B cell (primary cell): ENCODE measurements at regions not wholly inside any gene's neighbourhood (a gene's known extent, or its start where the extent isn't known, plus 50 kb on each side); places are given as distances from the start of the nearest gene placed in this dataset.

ENCODE experiments used
- ATAC-seq: fragments of 200-7000 bp; cut with Tn5 transposase; one replicate; pipeline ENCODE4 v1.10.0; 2021; ENCODE audit warnings: low read depth, mild to moderate bottlenecking, moderate number of reproducible peaks, moderate library complexity
- CTCF ChIA-PET: fragments of 350-600 bp; sonication (Branson Sonifier 250); formaldehyde crosslinking; loops from one replicate; lab custom pipeline; 2021; ENCODE audit warnings: antibody characterized with exemption, inconsistent platforms; lab: Charles Lee
- POLR2A ChIA-PET: fragments of 350-600 bp; sonication (Branson Sonifier 250); formaldehyde crosslinking; loops from one replicate; lab custom pipeline; 2021; ENCODE audit warnings: antibody characterized with exemption; lab: Charles Lee
- DNase-seq: peaks from one replicate; pipeline ENCODE4 v3.0.0; 2013
- H2AFZ ChIP-seq: 2 replicates; pipeline ENCODE4 v1.6.1; 2012; ENCODE audit warnings: mild to moderate bottlenecking, low read depth, low read length; ENCODE audit not compliant: insufficient read depth, poor library complexity, severe bottlenecking
- H3K27ac ChIP-seq, 2 donors: 1 replicate in 1 of 2; 2 replicates in 1 of 2; pipeline ENCODE4 v1.5.1; 2012 to 2013; ENCODE audit warnings: low read length in 2 of 2, mild to moderate bottlenecking in 2 of 2, moderate library complexity in 1 of 2
- H3K27me3 ChIP-seq, 4 experiments: fragments of 200-600 bp in 1 of 4; sonication (generic) in 1 of 4; replicated peaks in 1 of 4; 1 replicate in 2 of 4; 2 replicates in 2 of 4; pipeline versions ENCODE4 v1.6.1 to v1.7.0; 2013 to 2016; ENCODE audit warnings: low read length in 3 of 4, mild to moderate bottlenecking in 2 of 4, mixed read lengths in 1 of 4, moderate library complexity in 1 of 4; ENCODE audit not compliant: insufficient read depth in 4 of 4, control insufficient read depth in 3 of 4; ENCODE audit errors: control extremely low read depth in 1 of 4
- H3K36me3 ChIP-seq, 2 experiments: replicated peaks in 1 of 2; 1 replicate in 1 of 2; 2 replicates in 1 of 2; pipeline versions ENCODE4 v1.6.1 to v1.7.1; 2013; ENCODE audit warnings: low read length in 1 of 2; ENCODE audit not compliant: insufficient read depth in 2 of 2, control insufficient read depth in 1 of 2; ENCODE audit errors: control extremely low read depth in 1 of 2, extremely low read depth in 1 of 2
- H3K4me1 ChIP-seq, 2 donors: fragments of 200-600 bp in 1 of 2; sonication (generic) in 1 of 2; 1 replicate in 1 of 2; 2 replicates in 1 of 2; pipeline versions ENCODE4 v1.5.1 to v1.6.1; 2013 to 2017; ENCODE audit warnings: low read length in 2 of 2; ENCODE audit not compliant: control insufficient read depth in 2 of 2, insufficient read depth in 2 of 2
- H3K4me2 ChIP-seq: replicated peaks from 2 replicates; pipeline ENCODE3; 2012; ENCODE audit warnings: mild to moderate bottlenecking, low read depth, low read length; ENCODE audit not compliant: poor library complexity, severe bottlenecking
- H3K4me3 ChIP-seq, 5 experiments: fragments of 200-600 bp in 1 of 5; sonication (generic) in 1 of 5; 1 replicate in 3 of 5; 2 replicates in 2 of 5; pipeline versions ENCODE4 v1.5.1 to v1.7.0; 2011 to 2016; ENCODE audit warnings: low read length in 4 of 5, mild to moderate bottlenecking in 4 of 5, low read depth in 2 of 5, control low read depth in 1 of 5, moderate library complexity in 1 of 5; ENCODE audit not compliant: insufficient read depth in 1 of 5; ENCODE audit errors: control extremely low read depth in 1 of 5, extremely low read depth in 1 of 5
- H3K79me2 ChIP-seq: fragments of 200-600 bp; sonication (generic); one replicate; pipeline ENCODE4 v1.6.0; 2016; ENCODE audit warnings: low read length; ENCODE audit not compliant: control insufficient read depth, insufficient read depth
- H3K9ac ChIP-seq: fragments of 200-600 bp; sonication (generic); 2 replicates; pipeline ENCODE4 v1.6.1; 2017; ENCODE audit warnings: mild to moderate bottlenecking, low read length, moderate library complexity
- H3K9me3 ChIP-seq, 3 donors: one replicate each; pipeline versions ENCODE4 v1.6.1 to v1.7.1; 2013; ENCODE audit warnings: low read length in 2 of 3; ENCODE audit not compliant: control insufficient read depth in 2 of 3, insufficient read depth in 1 of 3; ENCODE audit errors: control extremely low read depth in 1 of 3
- H4K20me1 ChIP-seq: 2 replicates; pipeline ENCODE4 v1.6.0; 2012; ENCODE audit warnings: mild to moderate bottlenecking, low read length; ENCODE audit not compliant: insufficient read depth, control insufficient read depth, poor library complexity, severe bottlenecking
- H3K27ac Mint-ChIP-seq: one replicate; pipeline ENCODE4 v1.8.0; 2021; ENCODE audit warnings: mixed read lengths
- H3K27me3 Mint-ChIP-seq: one replicate; pipeline ENCODE4 v1.8.0; 2021; ENCODE audit warnings: mixed read lengths
- H3K4me1 Mint-ChIP-seq: one replicate; pipeline ENCODE4 v1.8.0; 2021; ENCODE audit warnings: mixed read lengths
- H3K4me3 Mint-ChIP-seq: one replicate; pipeline ENCODE4 v1.8.0; 2021; ENCODE audit warnings: mixed read lengths
- H3K9me3 Mint-ChIP-seq: one replicate; pipeline ENCODE4 v1.8.0; 2022; ENCODE audit warnings: mixed read lengths; ENCODE audit not compliant: insufficient read depth
- CTCF ChIP-seq: fragments of 200-600 bp; IDR thresholded peaks from one replicate; pipeline ENCODE4 v1.8.0; 2022; ENCODE audit warnings: antibody characterized with exemption, mild to moderate bottlenecking
- EZH2 ChIP-seq: IDR thresholded peaks from 2 replicates; pipeline ENCODE4 v1.6.1; 2012; ENCODE audit warnings: borderline replicate concordance, low read depth, mild to moderate bottlenecking, moderate library complexity, low read length; ENCODE audit not compliant: insufficient read depth, poor library complexity, severe bottlenecking
- WGBS: methylation state at CpG from one replicate; pipeline ENCODE4 v1.1.5; 2013; ENCODE audit warnings: missing lambda C conversion rate; ENCODE audit not compliant: insufficient coverage; 5-methylcytosine and 5-hydroxymethylcytosine counted together
- intact Hi-C: fragments of 100-400 bp; cut with micrococcal nuclease; formaldehyde crosslinking; loops from one replicate; pipeline ENCODE4 v1.10.0; 2022

GRCh38 chr1:181905944-181906597 is 155.4 kb downstream of the ZNF648 start:
- no peak overlapping the region for H3K4me3 ChIP-seq
- intact Hi-C loops, result no loop called here
- no peaks in the 10 kb centered on the region for H3K4me1 ChIP-seq
- no peaks in the 10 kb centered on the region for H3K27me3 ChIP-seq
- DNase-seq (no peak), ATAC-seq (no peak)
- no peaks in the 10 kb centered on the region for H4K20me1 ChIP-seq
- H3K9ac ChIP-seq, result no peak overlapping the region
- no peak overlapping the region for H3K4me2 ChIP-seq
- no peak overlapping the region for H3K27ac ChIP-seq
- Mint-ChIP-seq H3K9me3 (no peaks in the 10 kb centered on the region), H3K27ac (no peak overlapping the region), H3K27me3 (peaks cover 19% of the 10 kb centered on the region), H3K4me1 (no peaks in the 10 kb centered on the region), H3K4me3 (no peak overlapping the region)
- ChIA-PET POLR2A (no interaction called here), CTCF (no interaction called here)
- no peaks in the 10 kb centered on the region for H3K79me2 ChIP-seq
- H3K36me3 ChIP-seq, result no peaks in the 10 kb centered on the region
- TF ChIP-seq CTCF, result no peak
- no peak for TF ChIP-seq EZH2
- no peak overlapping the region for H2AFZ ChIP-seq
- 100% methylated on average over 2 of the region's 2 CpGs for WGBS
- H3K9me3 ChIP-seq, result no peaks in the 10 kb centered on the region

GRCh38 chr1:181898773-181899172 is 162.7 kb downstream of the ZNF648 start:
- DNase-seq, result no peak
- Histone ChIP-seq H3K4me1 (no peaks in the 10 kb centered on the region), H3K27me3 (no peaks in the 10 kb centered on the region), H4K20me1 (no peaks in the 10 kb centered on the region), H3K27ac (no peak overlapping the region), H3K9ac (no peak overlapping the region), H2AFZ (no peak overlapping the region), H3K36me3 (no peaks in the 10 kb centered on the region), H3K4me2 (no peak overlapping the region), H3K9me3 (no peaks in the 10 kb centered on the region), H3K79me2 (no peaks in the 10 kb centered on the region), H3K4me3 (no peak overlapping the region)
- Mint-ChIP-seq H3K27me3 (peaks cover 10% of the 10 kb centered on the region), H3K27ac (no peak overlapping the region), H3K4me1 (no peaks in the 10 kb centered on the region), H3K4me3 (no peak overlapping the region), H3K9me3 (no peaks in the 10 kb centered on the region)
- POLR2A ChIA-PET, result no interaction called here
- CTCF ChIA-PET, result no interaction called here
- no peak for ATAC-seq
- intact Hi-C loops, result no loop called here
- no peak for TF ChIP-seq CTCF
- no peak for TF ChIP-seq EZH2
